Lung (tissue), 11 donors: ENCODE measurements at regions not wholly inside any gene's neighbourhood (a gene's known extent, or its start where the extent isn't known, plus 50 kb on each side); places are given as distances from the start of the nearest gene placed in this dataset.

ENCODE experiments used
- ATAC-seq: fragments of 200-7000 bp; cut with Tn5 transposase; one replicate; pipeline ENCODE4 v1.9.1; 2020; ENCODE audit warnings: moderate number of reproducible peaks; ENCODE audit not compliant: insufficient read depth, low FRiP score
- DNase-seq, 3 donors: peaks; one replicate each; pipeline ENCODE4 v3.0.0-alpha.2; 2013 to 2017
- H3K27ac ChIP-seq, 2 donors: one replicate each; pipeline ENCODE4 v1.5.1; 2013; ENCODE audit warnings: mild to moderate bottlenecking in 2 of 2, moderate library complexity in 2 of 2, control low read depth in 1 of 2, inconsistent platforms in 1 of 2, low read depth in 1 of 2, low read length in 1 of 2
- H3K27me3 ChIP-seq, 3 donors: one replicate each; pipeline ENCODE4 v1.5.1; 2013; ENCODE audit warnings: low read length in 2 of 3; ENCODE audit not compliant: control insufficient read depth in 3 of 3, insufficient read depth in 3 of 3
- H3K36me3 ChIP-seq, 4 donors: one replicate each; pipeline ENCODE4 v1.5.1; 2013; ENCODE audit warnings: low read length in 4 of 4, mild to moderate bottlenecking in 1 of 4, moderate library complexity in 1 of 4; ENCODE audit not compliant: control insufficient read depth in 4 of 4, insufficient read depth in 4 of 4
- H3K4me1 ChIP-seq, 5 donors: one replicate each; pipeline ENCODE4 v1.5.1; 2013; ENCODE audit warnings: low read length in 5 of 5, mild to moderate bottlenecking in 2 of 5, moderate library complexity in 1 of 5; ENCODE audit not compliant: control insufficient read depth in 5 of 5, insufficient read depth in 5 of 5
- H3K4me3 ChIP-seq: one replicate; pipeline ENCODE4 v1.5.1; 2013; ENCODE audit warnings: mild to moderate bottlenecking, control low read depth, moderate library complexity
- H3K9ac ChIP-seq, 2 donors: one replicate each; pipeline ENCODE4 v1.5.1; 2013; ENCODE audit warnings: low read length in 2 of 2, control low read depth in 1 of 2; ENCODE audit not compliant: insufficient read depth in 1 of 2
- H3K9me3 ChIP-seq, 4 donors: one replicate each; pipeline ENCODE4 v1.5.1; 2013; ENCODE audit warnings: low read length in 3 of 4, mild to moderate bottlenecking in 1 of 4, moderate library complexity in 1 of 4; ENCODE audit not compliant: control insufficient read depth in 4 of 4, insufficient read depth in 3 of 4
- WGBS, 2 donors: extraction: QIAGEN DNeasy Blood & Tissue Kit; methylation state at CpG; one replicate each; pipeline ENCODE4 v1.1.7; 2013; 5-methylcytosine and 5-hydroxymethylcytosine counted together
- TF ChIP-seq, protein P1 (sequence below): IDR thresholded peaks from 2 replicates; pipeline ENCODE4 v1.5.1; 2012; ENCODE audit warnings: mild to moderate bottlenecking; ENCODE audit errors: control extremely low read depth, extremely low read depth
- donor health status: control.
- donor health status: control.
- donor health status: Bipolar disorder and iron deficiency.
- donor health status: healthy.
- donor health status: DM: yes; HTN: yes; CAD: no.

DNA sequence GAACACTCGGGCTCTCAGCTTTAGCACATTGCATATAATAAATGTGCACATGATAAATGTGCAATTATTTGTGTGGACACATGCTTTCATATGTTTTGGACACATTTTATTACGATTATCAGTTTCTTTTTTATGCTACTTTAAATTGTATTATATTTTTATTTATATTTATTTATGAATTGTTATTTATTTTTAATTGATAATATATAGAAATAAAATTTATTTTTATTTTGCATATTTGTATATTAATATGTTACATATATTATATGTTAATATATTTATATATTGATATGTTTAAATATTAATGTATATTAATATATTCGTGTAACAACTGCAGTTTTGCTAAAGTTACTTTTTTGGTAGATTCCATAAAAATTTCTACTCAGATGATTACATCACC, 454.8 kb upstream of the CDH10 start:
- Histone ChIP-seq H3K9ac (no peak overlapping the region), H3K27ac (no peak overlapping the region), H3K4me1 (no peaks in the 10 kb centered on the region), H3K4me3 (no peak overlapping the region), H3K27me3 (no peaks in the 10 kb centered on the region), H3K36me3 (no peaks in the 10 kb centered on the region), H3K9me3 (no peaks in the 10 kb centered on the region)
- ATAC-seq (no peak), DNase-seq (no peak)
- WGBS, 2 donors = 86 to 87% methylated on average over 3 of the region's 3 CpGs
- TF ChIP-seq, protein P1, sequence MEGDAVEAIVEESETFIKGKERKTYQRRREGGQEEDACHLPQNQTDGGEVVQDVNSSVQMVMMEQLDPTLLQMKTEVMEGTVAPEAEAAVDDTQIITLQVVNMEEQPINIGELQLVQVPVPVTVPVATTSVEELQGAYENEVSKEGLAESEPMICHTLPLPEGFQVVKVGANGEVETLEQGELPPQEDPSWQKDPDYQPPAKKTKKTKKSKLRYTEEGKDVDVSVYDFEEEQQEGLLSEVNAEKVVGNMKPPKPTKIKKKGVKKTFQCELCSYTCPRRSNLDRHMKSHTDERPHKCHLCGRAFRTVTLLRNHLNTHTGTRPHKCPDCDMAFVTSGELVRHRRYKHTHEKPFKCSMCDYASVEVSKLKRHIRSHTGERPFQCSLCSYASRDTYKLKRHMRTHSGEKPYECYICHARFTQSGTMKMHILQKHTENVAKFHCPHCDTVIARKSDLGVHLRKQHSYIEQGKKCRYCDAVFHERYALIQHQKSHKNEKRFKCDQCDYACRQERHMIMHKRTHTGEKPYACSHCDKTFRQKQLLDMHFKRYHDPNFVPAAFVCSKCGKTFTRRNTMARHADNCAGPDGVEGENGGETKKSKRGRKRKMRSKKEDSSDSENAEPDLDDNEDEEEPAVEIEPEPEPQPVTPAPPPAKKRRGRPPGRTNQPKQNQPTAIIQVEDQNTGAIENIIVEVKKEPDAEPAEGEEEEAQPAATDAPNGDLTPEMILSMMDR = no peak

DNA sequence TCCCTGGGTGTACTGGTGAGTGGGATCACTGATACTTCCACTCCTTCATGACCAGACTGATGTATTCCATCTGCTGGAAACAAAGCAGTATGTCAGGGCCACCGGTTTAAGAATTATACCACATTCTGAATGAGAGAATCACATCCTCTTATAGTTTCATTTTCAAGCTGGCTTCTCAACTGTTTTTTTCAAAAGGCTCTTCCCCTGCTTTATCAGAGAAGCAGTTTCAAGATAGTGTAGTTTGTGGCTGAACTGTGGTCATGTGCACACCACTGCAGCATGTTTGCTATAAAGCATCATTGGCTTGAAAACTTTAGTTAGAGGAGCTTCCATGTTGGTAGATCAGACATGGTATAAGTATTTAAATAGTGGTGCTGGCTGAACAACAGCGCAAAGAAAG, 450.5 kb upstream of the CDH10 start:
- no peak for ATAC-seq
- WGBS, 2 donors = 78 to 86% methylated on average over 2 of the region's 2 CpGs

DNA sequence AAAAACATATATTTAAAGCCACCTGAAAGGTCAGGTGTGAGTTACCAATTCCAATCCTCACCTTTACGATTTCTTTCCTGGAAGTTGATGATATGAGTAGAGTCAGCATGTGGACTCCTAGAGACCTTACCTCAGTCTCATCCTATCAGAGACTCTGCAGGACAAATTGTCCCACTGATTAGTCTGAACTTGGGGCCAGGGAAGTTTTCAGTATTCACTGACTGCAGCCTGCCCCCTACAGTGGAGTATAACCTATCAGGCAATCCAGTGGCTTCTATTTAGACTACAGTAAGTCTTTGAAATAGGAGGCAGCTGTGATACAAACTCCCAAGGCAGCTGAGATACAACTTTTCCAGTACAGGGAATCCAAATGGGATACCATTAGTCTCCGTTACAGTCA, 449.4 kb upstream of the CDH10 start:
- ATAC-seq = no peak
- Histone ChIP-seq H3K27ac (no peak overlapping the region), H3K27me3 (no peaks in the 10 kb centered on the region), H3K4me3 (no peak overlapping the region), H3K4me1 (no peaks in the 10 kb centered on the region), H3K9ac (no peak overlapping the region), H3K9me3 (peaks cover 0 to 3% (median 0%) of the 10 kb centered on the region in 4 donors), H3K36me3 (no peaks in the 10 kb centered on the region)
- 83 to 87% methylated on average over 2 of the region's 2 CpGs for WGBS, 2 donors
- TF ChIP-seq, protein P1 = no peak
- no peak for DNase-seq

More for the DNA sequence above, 450.5 kb upstream of the CDH10 start:
- Histone ChIP-seq H3K4me3 (no peak overlapping the region), H3K27ac (no peak overlapping the region), H3K27me3 (no peaks in the 10 kb centered on the region), H3K4me1 (no peaks in the 10 kb centered on the region), H3K9me3 (no peaks in the 10 kb centered on the region), H3K36me3 (no peaks in the 10 kb centered on the region), H3K9ac (no peak overlapping the region)
- TF ChIP-seq, protein P1 = no peak
- DNase-seq = no peak

DNA sequence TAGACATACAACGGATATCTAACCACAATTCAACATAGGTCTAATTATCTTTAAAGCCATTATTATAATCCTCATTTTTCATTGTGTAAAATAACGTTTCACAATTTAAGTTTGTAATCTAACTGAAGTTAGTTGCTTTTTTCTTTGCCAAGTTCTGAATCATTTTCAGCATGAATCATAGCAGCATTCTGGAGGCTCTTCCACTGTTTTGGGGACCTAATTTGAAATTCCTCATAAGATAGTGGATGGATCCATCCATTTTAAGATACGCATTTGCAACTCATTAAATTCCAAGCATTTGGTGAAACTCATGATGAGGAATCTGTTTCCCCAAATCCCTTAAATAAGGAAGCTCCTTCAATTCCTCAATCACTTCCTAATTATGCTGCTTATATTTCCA, 447.1 kb upstream of the CDH10 start:
- 83 to 89% methylated on average over 3 of the region's 3 CpGs for WGBS, 2 donors
- TF ChIP-seq, protein P1 = no peak

More for the DNA sequence above, 447.1 kb upstream of the CDH10 start:
- H3K36me3 ChIP-seq = no peaks in the 10 kb centered on the region
- peaks cover 0 to 3% (median 0%) of the 10 kb centered on the region in 4 donors for H3K9me3 ChIP-seq
- no peak overlapping the region for H3K27ac ChIP-seq
- DNase-seq = no peak
- H3K4me3 ChIP-seq = no peak overlapping the region
- H3K4me1 ChIP-seq = no peaks in the 10 kb centered on the region
- no peak for ATAC-seq
- no peak overlapping the region for H3K9ac ChIP-seq
- no peaks in the 10 kb centered on the region for H3K27me3 ChIP-seq
